Activated CD4-positive, CD25-positive, alpha-beta regulatory T cell treated with anti-CD3 and anti-CD28 coated beads, Interleukin-2, amount 50 U/mL, for 72 hours (primary cell): ENCODE measurements at regions not wholly inside any gene's neighbourhood (a gene's known extent, or its start where the extent isn't known, plus 50 kb on each side); places are given as distances from the start of the nearest gene placed in this dataset.
"Not testable (repeated sequence)": the region's sequence is repeated elsewhere in the genome, so short reads cannot be mapped to it uniquely, and the experiment has no call there.

ENCODE experiments used
- DNase-seq: peaks from one replicate; pipeline ENCODE4 v3.0.0; 2021

GRCh38 chr9:89675058-89675742 is 70.4 kb downstream of the GADD45G start:
- no peak for DNase-seq

GRCh38 chr9:89676281-89676680 is 71.5 kb downstream of the GADD45G start:
- DNase-seq, result no peak

GRCh38 chr9:89677702-89678395 is 73.0 kb downstream of the GADD45G start:
- no peak for DNase-seq

GRCh38 chr9:89678396-89679015 is 73.7 kb downstream of the GADD45G start:
- no peak for DNase-seq

- no peak for DNase-seq
Measured at GRCh38 chr9:89679016-89679415, 74.2 kb downstream of the GADD45G start.

GRCh38 chr9:89679581-89679980 is 74.8 kb downstream of the GADD45G start:
- no peak for DNase-seq

- no peak for DNase-seq
Measured at GRCh38 chr9:89680547-89681467, 76.0 kb downstream of the GADD45G start.

GRCh38 chr9:89681468-89681859 is 76.7 kb downstream of the GADD45G start:
- DNase-seq, result not testable (repeated sequence)

- DNase-seq, result no peak
Measured at GRCh38 chr9:89683626-89684025, 78.8 kb downstream of the GADD45G start.

- DNase-seq, result no peak
Measured at GRCh38 chr9:89684218-89684617, 79.4 kb downstream of the GADD45G start.

GRCh38 chr9:89684912-89685636 is 80.3 kb downstream of the GADD45G start:
- no peak for DNase-seq

GRCh38 chr9:89685698-89686097 is 80.9 kb downstream of the GADD45G start:
- DNase-seq, result no peak

- no peak for DNase-seq
Measured at GRCh38 chr9:89686126-89686525, 81.3 kb downstream of the GADD45G start.

- no peak for DNase-seq
Measured at GRCh38 chr9:89686621-89687020, 81.8 kb downstream of the GADD45G start.

- DNase-seq, result no peak
Measured at GRCh38 chr9:89687188-89687587, 82.4 kb downstream of the GADD45G start.

GRCh38 chr9:89687848-89688247 is 83.0 kb downstream of the GADD45G start:
- DNase-seq, result no peak

- not testable (repeated sequence) for DNase-seq
Measured at GRCh38 chr9:89689321-89689720, 84.5 kb downstream of the GADD45G start.

- DNase-seq, result no peak
Measured at GRCh38 chr9:89690334-89690912, 85.6 kb downstream of the GADD45G start.

GRCh38 chr9:89695441-89695891 is 90.7 kb downstream of the GADD45G start:
- no peak for DNase-seq

GRCh38 chr9:89695979-89696378 is 91.2 kb downstream of the GADD45G start:
- not testable (repeated sequence) for DNase-seq

GRCh38 chr9:89696780-89697179 is 92.0 kb downstream of the GADD45G start:
- no peak for DNase-seq

- DNase-seq, result no peak
Measured at GRCh38 chr9:89697553-89697952, 92.7 kb downstream of the GADD45G start.
